HG03565 (cell line): ENCODE measurements at regions not wholly inside any gene's neighbourhood (a gene's known extent, or its start where the extent isn't known, plus 50 kb on each side); places are given as distances from the start of the nearest gene placed in this dataset.
"Not testable (repeated sequence)": the region's sequence is repeated elsewhere in the genome, so short reads cannot be mapped to it uniquely, and the experiment has no call there.

Experiments used
- ATAC-seq: cut with Tn5 transposase; IDR thresholded peaks from one replicate; pipeline ENCODE4 v1.9.1; 2021; ENCODE audit warnings: mild to moderate bottlenecking, moderate library complexity; ENCODE audit not compliant: unreplicated experiment

GRCh38 chr5:174532455-174533453 is 191.6 kb upstream of the MSX2 start:
- ATAC-seq, result no peak

DNA sequence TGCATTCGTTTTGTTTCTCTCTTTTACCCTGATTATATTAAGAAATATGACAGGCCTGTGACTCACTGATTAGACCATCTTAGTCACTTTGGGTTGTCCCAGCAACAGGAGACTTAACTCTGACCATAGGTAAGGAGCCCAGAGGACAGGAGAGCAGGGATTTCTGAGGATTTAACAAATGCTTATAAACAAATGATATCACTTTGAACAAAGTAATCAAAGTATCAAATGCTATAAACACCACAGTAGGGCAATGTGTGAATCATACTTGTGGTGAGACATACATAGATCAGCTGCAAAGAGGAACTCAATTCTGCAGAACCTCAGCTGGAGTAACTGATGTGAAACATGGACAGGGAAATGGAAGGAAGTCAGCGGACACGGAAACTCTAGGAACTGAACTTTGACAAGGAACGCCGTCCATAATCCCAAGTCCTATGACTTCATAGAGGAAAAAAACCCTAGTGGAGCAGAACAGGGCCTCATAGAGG is 190.6 kb upstream of the MSX2 start:
- ATAC-seq, result no peak

DNA sequence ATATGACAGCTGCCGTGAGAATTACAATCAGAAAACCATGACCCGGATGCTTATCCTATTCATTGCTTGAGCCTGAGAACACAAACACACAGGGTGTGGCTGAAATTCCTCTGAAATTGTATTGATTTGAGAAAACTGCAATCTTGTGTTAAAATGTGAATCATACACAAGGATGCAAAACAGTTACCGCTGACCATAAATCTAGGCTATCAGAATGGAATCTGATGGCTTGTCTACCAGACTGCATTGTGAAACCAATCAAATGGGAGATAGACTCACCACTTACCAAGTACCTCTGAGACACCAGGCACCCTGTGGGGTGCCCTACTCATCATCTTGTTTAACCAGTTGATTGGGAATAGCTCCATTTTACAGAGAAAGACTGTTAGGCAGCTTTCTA is 188.7 kb upstream of the MSX2 start:
- ATAC-seq, result no peak

DNA sequence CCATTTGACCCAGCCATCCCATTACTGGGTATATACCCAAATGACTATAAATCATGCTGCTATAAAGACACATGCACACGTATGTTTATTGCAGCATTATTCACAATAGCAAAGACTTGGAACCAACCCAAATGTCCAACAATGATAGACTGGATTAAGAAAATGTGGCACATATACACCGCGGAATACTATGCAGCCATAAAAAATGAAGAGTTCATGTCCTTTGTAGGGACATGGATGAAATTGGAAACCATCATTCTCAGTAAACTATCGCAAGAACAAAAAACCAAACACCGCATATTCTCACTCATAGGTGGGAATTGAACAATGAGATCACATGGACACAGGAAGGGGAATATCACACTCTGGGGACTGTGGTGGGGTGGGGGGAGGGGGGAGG is 184.6 kb upstream of the MSX2 start:
- ATAC-seq, result not testable (repeated sequence)

GRCh38 chr5:174542037-174542436 is 182.3 kb upstream of the MSX2 start:
- no peak for ATAC-seq

GRCh38 chr5:174542471-174542870 is 181.9 kb upstream of the MSX2 start:
- ATAC-seq, result no peak

DNA sequence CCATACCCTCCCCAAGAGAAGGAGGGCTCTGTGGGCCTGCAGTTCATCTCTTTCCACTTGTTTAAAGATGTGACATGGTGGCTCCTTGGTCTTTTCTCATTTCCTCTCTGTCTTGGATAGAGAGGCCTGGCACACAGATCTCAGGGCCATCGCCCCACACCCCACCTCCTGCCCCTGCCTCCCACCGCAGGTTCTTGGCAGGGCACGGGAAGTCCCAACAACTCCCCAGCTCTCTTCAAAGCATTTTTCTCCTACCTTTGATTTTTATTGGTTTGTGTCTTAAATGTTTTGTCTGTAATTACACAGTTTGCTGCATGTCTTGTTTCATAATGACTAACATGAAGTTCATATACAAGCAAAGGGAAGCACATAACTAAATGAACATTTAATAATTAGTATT is 178.5 kb upstream of the MSX2 start:
- no peak for ATAC-seq

- no peak for ATAC-seq
Observed at GRCh38 chr5:174547814-174548213, 176.6 kb upstream of the MSX2 start.

DNA sequence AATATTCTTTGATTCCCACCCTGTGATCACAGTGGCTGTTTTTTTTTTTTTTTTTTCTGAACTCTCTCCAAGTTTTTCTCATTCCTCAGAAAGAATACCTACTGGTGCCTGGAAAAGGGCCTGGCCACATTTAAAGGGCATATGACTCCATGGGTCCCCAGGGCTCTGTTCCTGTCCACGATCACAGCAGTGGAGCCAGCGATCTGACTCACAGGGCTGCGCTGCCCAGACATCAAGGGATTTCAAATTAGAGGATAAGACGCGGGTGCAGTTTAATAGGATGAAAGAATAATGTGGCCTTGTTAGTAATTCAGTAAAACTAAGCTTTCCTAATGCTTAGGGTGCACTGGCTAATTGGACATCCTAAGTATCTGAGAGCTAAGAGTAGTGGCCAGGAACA is 175.1 kb upstream of the MSX2 start:
- ATAC-seq, result no peak

GRCh38 chr5:174550026-174550425 is 174.4 kb upstream of the MSX2 start:
- ATAC-seq, result no peak

- ATAC-seq, result no peak
Observed at GRCh38 chr5:174552428-174552827, 172.0 kb upstream of the MSX2 start.

- ATAC-seq, result no peak
Observed at GRCh38 chr5:174553556-174553955, 170.8 kb upstream of the MSX2 start.

DNA sequence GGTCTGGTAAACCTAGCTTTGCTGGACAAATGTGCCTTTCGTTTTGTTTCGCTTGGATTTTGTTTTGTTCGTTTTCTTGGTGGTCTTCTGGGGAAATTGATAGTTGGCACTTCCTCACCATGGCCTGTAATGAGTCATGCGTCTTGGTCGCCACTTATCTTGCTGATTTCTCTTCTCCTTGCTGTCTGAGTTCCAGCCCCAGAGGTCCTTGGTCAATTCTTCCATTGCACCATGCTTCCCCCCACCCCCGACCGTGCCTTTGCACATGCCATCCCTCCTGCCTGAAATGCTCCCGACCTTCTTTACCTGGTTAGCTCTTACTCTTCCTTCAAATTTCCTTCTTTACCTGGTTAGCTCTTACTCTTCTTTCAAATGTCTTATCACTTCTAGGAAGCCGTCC is 168.7 kb upstream of the MSX2 start:
- no peak for ATAC-seq

- no peak for ATAC-seq
Observed at GRCh38 chr5:174556756-174557155, 167.6 kb upstream of the MSX2 start.

GRCh38 chr5:174558190-174558589 is 166.2 kb upstream of the MSX2 start:
- ATAC-seq, result no peak

- no peak for ATAC-seq
Observed at GRCh38 chr5:174559141-174559540, 165.2 kb upstream of the MSX2 start.

DNA sequence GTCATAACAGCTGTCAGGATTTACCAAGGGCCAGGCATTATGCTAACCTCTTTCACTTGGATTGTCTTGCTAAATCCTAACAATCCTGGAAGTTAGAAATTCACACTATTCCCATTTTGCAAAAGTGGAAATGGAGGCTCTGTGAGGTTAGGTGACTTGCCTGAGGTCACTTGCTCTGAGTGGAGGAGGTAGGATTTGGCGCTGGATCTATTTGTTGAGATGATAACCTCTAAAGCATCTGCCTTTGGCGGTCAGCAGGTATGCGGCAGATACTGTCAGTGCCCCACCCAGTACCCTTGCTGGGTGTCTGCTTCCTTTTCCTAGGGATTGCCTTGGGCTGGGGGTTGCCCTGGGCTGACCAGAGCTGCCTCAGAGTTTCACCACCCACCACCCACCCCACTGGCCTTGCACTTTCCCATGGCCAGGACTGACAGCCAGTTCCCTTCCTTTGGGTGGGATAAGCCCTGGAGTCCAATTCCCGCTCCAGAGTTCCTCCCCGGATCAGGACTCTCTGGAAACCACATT is 164.8 kb upstream of the MSX2 start:
- no peak for ATAC-seq

DNA sequence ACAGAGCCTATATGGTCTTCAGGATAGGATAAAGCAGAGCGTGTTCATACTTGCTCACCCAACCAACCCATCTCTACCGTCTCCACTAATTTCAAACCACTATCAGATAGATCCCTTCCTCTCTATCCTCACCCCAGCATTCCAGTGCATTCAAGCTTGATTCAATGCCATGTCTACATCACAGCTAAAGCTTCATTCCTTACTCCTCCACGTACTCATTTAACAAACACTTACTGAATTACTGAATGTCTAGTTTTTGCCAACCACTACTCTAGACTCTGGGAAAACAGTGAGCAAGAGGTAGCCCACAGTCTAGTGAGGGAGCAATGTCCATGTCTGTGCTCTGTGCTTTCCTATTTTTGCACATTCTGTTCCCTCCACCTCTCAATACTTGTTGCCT is 163.5 kb upstream of the MSX2 start:
- ATAC-seq, result no peak

- ATAC-seq, result not testable (repeated sequence)
Observed at GRCh38 chr5:174563040-174563439, 161.3 kb upstream of the MSX2 start.

- ATAC-seq, result no peak
Observed at GRCh38 chr5:174563899-174564298, 160.5 kb upstream of the MSX2 start.

DNA sequence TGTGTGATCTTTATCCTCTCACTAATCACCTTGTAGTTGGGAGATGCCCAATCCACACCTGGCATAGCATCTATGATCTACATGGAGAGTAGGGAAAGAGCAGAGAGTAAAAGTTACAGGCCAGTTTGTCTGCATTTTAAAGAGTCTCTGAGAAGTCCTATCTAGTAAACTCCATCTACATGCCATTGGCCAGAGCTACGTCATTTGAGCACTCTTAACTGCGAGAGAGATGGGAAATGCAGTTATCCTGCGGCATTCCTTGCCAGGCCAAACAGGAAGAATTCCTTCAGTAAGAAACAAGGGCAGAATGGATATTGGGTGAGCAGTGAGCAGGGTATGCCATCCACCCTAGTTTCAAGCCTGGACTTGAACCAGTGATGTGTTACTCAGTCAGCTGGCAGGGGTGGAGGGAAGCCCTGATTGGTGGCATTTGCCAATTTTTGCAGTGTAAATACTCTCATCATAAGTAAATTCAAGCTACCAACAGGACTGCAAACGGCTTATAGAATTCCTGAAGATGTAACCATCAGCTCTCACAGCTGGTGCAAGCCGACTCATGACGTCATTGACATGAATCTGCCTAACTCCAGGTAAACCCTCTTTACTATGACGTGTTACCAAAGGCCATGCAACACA is 156.8 kb upstream of the MSX2 start:
- ATAC-seq, result no peak

DNA sequence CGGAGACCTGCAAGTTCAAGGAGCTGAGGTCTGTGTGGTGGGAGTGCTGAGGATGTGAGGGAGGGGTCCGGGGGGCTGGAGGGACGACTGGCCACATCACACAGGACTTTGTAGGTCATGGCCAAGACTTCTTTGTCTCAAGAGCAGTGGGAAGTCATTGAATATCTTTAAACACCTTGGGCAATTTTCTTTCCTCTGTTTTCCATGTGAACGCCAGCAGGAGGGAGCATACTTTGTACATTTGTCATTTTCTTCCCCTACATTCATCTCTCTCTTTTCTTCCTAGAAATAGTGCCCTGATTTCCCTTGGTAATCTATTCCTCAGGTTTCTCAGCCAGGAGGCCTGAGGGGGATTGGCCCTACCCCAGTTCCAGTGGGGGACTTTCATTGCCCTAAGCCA is 153.7 kb upstream of the MSX2 start:
- ATAC-seq, result no peak
